Aorta (tissue), 5 donors: ENCODE measurements at regions not wholly inside any gene's neighbourhood (a gene's known extent, or its start where the extent isn't known, plus 50 kb on each side); places are given as distances from the start of the nearest gene placed in this dataset.
"Not testable (repeated sequence)": the region's sequence is repeated elsewhere in the genome, so short reads cannot be mapped to it uniquely, and the experiment has no call there.

Source experiments
- ATAC-seq: fragments of 200-7000 bp; cut with Tn5 transposase; one replicate; pipeline ENCODE4 v1.9.1; 2022; ENCODE audit warnings: moderate library complexity; ENCODE audit not compliant: low FRiP score
- DNase-seq, 2 donors: peaks; one replicate each; pipeline ENCODE4 v3.0.0-alpha.2; 2020
- H3K27ac ChIP-seq, 2 donors: one replicate each; pipeline ENCODE4 v1.5.1; 2013; ENCODE audit warnings: low read length in 2 of 2, mild to moderate bottlenecking in 2 of 2, moderate library complexity in 2 of 2, control low read depth in 1 of 2, inconsistent platforms in 1 of 2, low read depth in 1 of 2
- H3K27me3 ChIP-seq, 2 donors: one replicate each; pipeline ENCODE4 v1.6.1; 2013; ENCODE audit warnings: control low read depth in 1 of 2, low read length in 1 of 2, mild to moderate bottlenecking in 1 of 2, moderate library complexity in 1 of 2; ENCODE audit not compliant: insufficient read depth in 2 of 2, control insufficient read depth in 1 of 2
- H3K36me3 ChIP-seq, 2 donors: one replicate each; pipeline ENCODE4 v1.6.1; 2013; ENCODE audit warnings: control low read depth in 1 of 2, low read length in 1 of 2, mild to moderate bottlenecking in 1 of 2; ENCODE audit not compliant: insufficient read depth in 2 of 2, control insufficient read depth in 1 of 2
- H3K4me1 ChIP-seq, 2 donors: one replicate each; pipeline ENCODE4 v1.6.1; 2013; ENCODE audit warnings: low read length in 2 of 2, control low read depth in 1 of 2, mild to moderate bottlenecking in 1 of 2, moderate library complexity in 1 of 2; ENCODE audit not compliant: insufficient read depth in 2 of 2, control insufficient read depth in 1 of 2
- H3K4me3 ChIP-seq, 2 donors: one replicate each; pipeline ENCODE4 v1.5.1; 2013; ENCODE audit warnings: low read length in 2 of 2, control low read depth in 1 of 2, mild to moderate bottlenecking in 1 of 2
- H3K9me3 ChIP-seq: one replicate; pipeline ENCODE4 v1.6.1; 2013; ENCODE audit warnings: mild to moderate bottlenecking, low read length; ENCODE audit not compliant: control insufficient read depth
- whole genome bisulfite sequencing, 2 donors: extraction: QIAGEN DNeasy Blood & Tissue Kit; methylation state at CpG; one replicate each; pipeline ENCODE4 v1.1.7; 2013; 5-methylcytosine and 5-hydroxymethylcytosine counted together
- intact Hi-C, 2 donors: fragments of 100-400 bp; cut with DNase I; formaldehyde crosslinking; loops; one replicate each; pipeline versions ENCODE4 v1.14.2 to v1.15.0; 2022
- donor health status: healthy with polysubstance abuse.
- donor health status: Bipolar disorder and iron deficiency.
- donor health status: DM: no; HTN: no; CAD: no.
- donor health status: DM: no; HTN: no; CAD: no.
- donor health status: DM: yes; HTN: yes; CAD: no.

- 35 to 44% methylated on average over 9 of the region's 10 CpGs for WGBS, 2 donors
Observed at GRCh38 chr4:3588517-3589194, 56.4 kb upstream of the LRPAP1 start.

GRCh38 chr4:3586596-3586995, 54.4 kb upstream of the LRPAP1 start:
- intact Hi-C loops, H3K36me3 ChIP-seq, H3K4me3 ChIP-seq, ATAC-seq, H3K27me3 ChIP-seq, H3K9me3 ChIP-seq, H3K27ac ChIP-seq, H3K4me1 ChIP-seq: not testable (repeated sequence)
- DNase-seq, result peak in 1 of 2 donors; percentile 43
- WGBS, 2 donors, result 93 to 95% methylated on average over 10 of the region's 10 CpGs

More at GRCh38 chr4:3588517-3589194, 56.4 kb upstream of the LRPAP1 start:
- H3K36me3 ChIP-seq, H3K4me1 ChIP-seq, intact Hi-C loops, ATAC-seq, H3K27me3 ChIP-seq, H3K27ac ChIP-seq, H3K9me3 ChIP-seq, H3K4me3 ChIP-seq: not testable (repeated sequence)
- peak in 1 of 2 donors; percentile 19 for DNase-seq

DNA sequence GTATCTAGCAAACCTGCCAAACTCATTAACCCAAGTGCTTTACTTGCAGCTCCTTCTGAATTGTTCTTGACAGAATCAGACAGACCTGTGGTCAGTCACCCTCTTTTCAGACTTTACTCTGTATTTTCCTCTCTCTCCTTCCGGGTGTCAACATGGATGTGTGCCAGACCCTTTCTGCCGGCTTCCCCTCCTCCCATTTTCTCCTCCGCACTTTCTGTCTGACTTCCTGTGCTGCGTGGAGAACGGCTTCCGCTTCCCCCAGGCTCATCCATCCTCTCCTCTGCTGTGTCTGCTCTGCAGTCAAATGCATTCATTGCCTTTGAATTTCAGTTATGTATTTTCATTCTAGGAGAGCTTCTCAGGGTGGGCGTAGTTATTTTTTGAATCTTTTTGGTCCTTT, 53.3 kb upstream of the LRPAP1 start:
- H3K36me3 ChIP-seq, H3K27ac ChIP-seq, H3K9me3 ChIP-seq, H3K27me3 ChIP-seq, intact Hi-C loops, ATAC-seq, H3K4me3 ChIP-seq, H3K4me1 ChIP-seq: not testable (repeated sequence)
- 38 to 54% methylated on average over 7 of the region's 7 CpGs for WGBS, 2 donors
- DNase-seq, result peak in 1 of 2 donors; percentile 8

DNA sequence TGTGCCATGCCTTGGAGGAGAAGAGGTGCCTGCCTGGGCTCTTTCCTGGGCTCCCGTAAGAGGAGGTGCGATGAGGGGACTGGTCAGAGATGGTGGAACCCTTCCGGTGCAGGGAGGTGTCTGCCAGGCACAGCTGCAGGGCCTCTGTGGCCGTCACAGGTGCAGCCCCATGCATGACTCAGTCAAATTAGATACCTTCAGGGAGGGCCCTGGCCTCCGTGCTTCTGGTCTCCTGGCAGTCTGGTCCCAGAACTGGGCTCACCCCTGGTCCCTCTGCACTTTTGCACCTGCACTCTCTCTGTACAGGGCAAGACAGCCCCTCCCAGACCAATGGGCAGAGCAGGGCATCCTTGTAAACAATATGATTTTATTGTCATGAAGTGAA, 49.9 kb upstream of the LRPAP1 start:
- Histone ChIP-seq H3K4me3 (no peak overlapping the region), H3K27me3 (no peaks in the 10 kb centered on the region), H3K9me3 (no peaks in the 10 kb centered on the region), H3K4me1 (no peaks in the 10 kb centered on the region), H3K27ac (no peak overlapping the region), H3K36me3 (no peaks in the 10 kb centered on the region)
- ATAC-seq, result no peak
- WGBS, 2 donors, result 73 to 78% methylated on average over 4 to 5 of the region's 5 CpGs
- peak in 1 of 2 donors; percentile 51 for DNase-seq
- intact Hi-C loops, result no loop called here
